ENCODE measurements at regions not wholly inside any gene's neighbourhood (a gene's known extent, or its start where the extent isn't known, plus 50 kb on each side); places are given as distances from the start of the nearest gene placed in this dataset.

- Histone ChIP-seq H3K4me3 (ENCODE audit: low read depth in 1 of 3, low read length in 3 of 3) (no peak overlapping the region), H3K9ac (ENCODE audit: low read depth in 1 of 2, low read length in 2 of 2) (no peak overlapping the region), H3K36me3 (ENCODE audit: control insufficient read depth in 4 of 4, insufficient read depth in 3 of 4, low read depth in 1 of 4, low read length in 3 of 4) (no peaks in the 10 kb centered on the region), H3K4me1 (ENCODE audit: control insufficient read depth in 4 of 4, insufficient read depth in 4 of 4, low read length in 3 of 4) (no peaks in the 10 kb centered on the region), H3K27me3 (ENCODE audit: control insufficient read depth in 4 of 4, insufficient read depth in 4 of 4, low read length in 3 of 4) (peaks cover 0 to 2% (median 0%) of the 10 kb centered on the region in 4 donors), H3K27ac (ENCODE audit: low read depth in 1 of 2, low read length in 2 of 2) (no peak overlapping the region), H3K9me3 (ENCODE audit: control insufficient read depth in 4 of 4, low read length in 3 of 4) (no peaks in the 10 kb centered on the region)
- no peak for TF ChIP-seq CTCF (IDR thresholded peaks at IDR 0.05; ENCODE audit: low read depth, low read length, missing input control)
- no peak for TF ChIP-seq NR2F2 (IDR thresholded peaks at IDR 0.05)
- TF ChIP-seq RXRA (IDR thresholded peaks at IDR 0.05): no peak
- TF ChIP-seq, protein P1, sequence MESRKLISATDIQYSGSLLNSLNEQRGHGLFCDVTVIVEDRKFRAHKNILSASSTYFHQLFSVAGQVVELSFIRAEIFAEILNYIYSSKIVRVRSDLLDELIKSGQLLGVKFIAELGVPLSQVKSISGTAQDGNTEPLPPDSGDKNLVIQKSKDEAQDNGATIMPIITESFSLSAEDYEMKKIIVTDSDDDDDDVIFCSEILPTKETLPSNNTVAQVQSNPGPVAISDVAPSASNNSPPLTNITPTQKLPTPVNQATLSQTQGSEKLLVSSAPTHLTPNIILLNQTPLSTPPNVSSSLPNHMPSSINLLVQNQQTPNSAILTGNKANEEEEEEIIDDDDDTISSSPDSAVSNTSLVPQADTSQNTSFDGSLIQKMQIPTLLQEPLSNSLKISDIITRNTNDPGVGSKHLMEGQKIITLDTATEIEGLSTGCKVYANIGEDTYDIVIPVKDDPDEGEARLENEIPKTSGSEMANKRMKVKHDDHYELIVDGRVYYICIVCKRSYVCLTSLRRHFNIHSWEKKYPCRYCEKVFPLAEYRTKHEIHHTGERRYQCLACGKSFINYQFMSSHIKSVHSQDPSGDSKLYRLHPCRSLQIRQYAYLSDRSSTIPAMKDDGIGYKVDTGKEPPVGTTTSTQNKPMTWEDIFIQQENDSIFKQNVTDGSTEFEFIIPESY (IDR thresholded peaks at IDR 0.05): no peak
- TF ChIP-seq TAF1 (conservative IDR thresholded peaks at IDR 0.05): no peak
- TF ChIP-seq, protein P2, sequence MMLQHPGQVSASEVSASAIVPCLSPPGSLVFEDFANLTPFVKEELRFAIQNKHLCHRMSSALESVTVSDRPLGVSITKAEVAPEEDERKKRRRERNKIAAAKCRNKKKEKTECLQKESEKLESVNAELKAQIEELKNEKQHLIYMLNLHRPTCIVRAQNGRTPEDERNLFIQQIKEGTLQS (IDR thresholded peaks at IDR 0.05): no peak
- no peak for TF ChIP-seq JUND (IDR thresholded peaks at IDR 0.05)
- TF ChIP-seq EGR1 (IDR thresholded peaks at IDR 0.05; ENCODE audit: low read depth in 2 of 2): no peak
- TF ChIP-seq, protein P3, sequence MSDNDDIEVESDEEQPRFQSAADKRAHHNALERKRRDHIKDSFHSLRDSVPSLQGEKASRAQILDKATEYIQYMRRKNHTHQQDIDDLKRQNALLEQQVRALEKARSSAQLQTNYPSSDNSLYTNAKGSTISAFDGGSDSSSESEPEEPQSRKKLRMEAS (IDR thresholded peaks at IDR 0.05): no peak
- no peak for TF ChIP-seq FOXA1 (IDR thresholded peaks at IDR 0.05)
- no peak for TF ChIP-seq REST (IDR thresholded peaks at IDR 0.05)
- TF ChIP-seq SP1 (IDR thresholded peaks at IDR 0.05): no peak
- TF ChIP-seq YY1 (IDR thresholded peaks at IDR 0.05): no peak
- TF ChIP-seq RAD21 (IDR thresholded peaks at IDR 0.05): no peak
- WGBS: 68% methylated on average over 2 of the region's 2 CpGs
- DNase-seq (ENCODE audit: low spot score): no peak
Measured at GRCh38 chr13:69155136-69155535, 952.5 kb upstream of the ATXN8OS start.

DNA sequence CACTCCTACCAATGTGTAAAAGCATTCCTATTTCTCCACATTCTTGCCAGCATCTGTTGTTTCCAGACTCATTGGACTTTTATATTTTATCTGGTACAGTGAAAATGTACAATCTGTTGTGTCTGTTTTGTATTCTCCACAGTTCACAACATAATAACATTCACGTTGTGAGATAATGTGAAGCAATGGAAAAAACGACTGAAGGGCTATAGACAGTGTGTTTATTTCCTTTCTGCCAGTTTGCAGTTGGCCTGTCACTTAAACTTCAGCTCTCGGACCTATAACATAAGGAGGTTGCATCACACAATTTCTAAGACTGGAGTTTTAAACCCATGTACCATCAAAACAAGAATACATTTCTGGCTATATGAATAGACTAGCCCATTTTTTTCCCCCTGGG lies 965.5 kb upstream of the ATXN8OS start:
- Histone ChIP-seq H3K9me3 (ENCODE audit: control insufficient read depth in 4 of 4, low read length in 3 of 4) (no peaks in the 10 kb centered on the region), H3K4me1 (ENCODE audit: control insufficient read depth in 4 of 4, insufficient read depth in 4 of 4, low read length in 3 of 4) (no peaks in the 10 kb centered on the region), H3K36me3 (ENCODE audit: control insufficient read depth in 4 of 4, insufficient read depth in 3 of 4, low read depth in 1 of 4, low read length in 3 of 4) (no peaks in the 10 kb centered on the region), H3K9ac (ENCODE audit: low read depth in 1 of 2, low read length in 2 of 2) (no peak overlapping the region), H3K27me3 (ENCODE audit: control insufficient read depth in 4 of 4, insufficient read depth in 4 of 4, low read length in 3 of 4) (no peaks in the 10 kb centered on the region), H3K4me3 (ENCODE audit: low read depth in 1 of 3, low read length in 3 of 3) (no peak overlapping the region), H3K27ac (ENCODE audit: low read depth in 1 of 2, low read length in 2 of 2) (no peak overlapping the region)
- DNase-seq (ENCODE audit: low spot score): no peak
- WGBS: 54% methylated on average over 3 of the region's 3 CpGs
- TF ChIP-seq YY1 (IDR thresholded peaks at IDR 0.05): no peak
- no peak for TF ChIP-seq FOXA1 (IDR thresholded peaks at IDR 0.05)
- TF ChIP-seq HNF4G (IDR thresholded peaks at IDR 0.05): no peak
- TF ChIP-seq FOXA2 (IDR thresholded peaks at IDR 0.05): no peak
- TF ChIP-seq, protein P3 (IDR thresholded peaks at IDR 0.05): no peak
- no peak for TF ChIP-seq RXRA (IDR thresholded peaks at IDR 0.05)
- TF ChIP-seq SP1 (IDR thresholded peaks at IDR 0.05): no peak
- no peak for TF ChIP-seq GABPA (IDR thresholded peaks at IDR 0.05 in 1 of 2, conservative IDR thresholded peaks at IDR 0.05 in 1 of 2)
- TF ChIP-seq RAD21 (IDR thresholded peaks at IDR 0.05): no peak
- TF ChIP-seq, protein P2 (IDR thresholded peaks at IDR 0.05): no peak
- no peak for TF ChIP-seq REST (IDR thresholded peaks at IDR 0.05)
- no peak for TF ChIP-seq CTCF (IDR thresholded peaks at IDR 0.05; ENCODE audit: low read depth, low read length, missing input control)
